ENCODE measurements at regions not wholly inside any gene's neighbourhood (a gene's known extent, or its start where the extent isn't known, plus 50 kb on each side); places are given as distances from the start of the nearest gene placed in this dataset.

DNA sequence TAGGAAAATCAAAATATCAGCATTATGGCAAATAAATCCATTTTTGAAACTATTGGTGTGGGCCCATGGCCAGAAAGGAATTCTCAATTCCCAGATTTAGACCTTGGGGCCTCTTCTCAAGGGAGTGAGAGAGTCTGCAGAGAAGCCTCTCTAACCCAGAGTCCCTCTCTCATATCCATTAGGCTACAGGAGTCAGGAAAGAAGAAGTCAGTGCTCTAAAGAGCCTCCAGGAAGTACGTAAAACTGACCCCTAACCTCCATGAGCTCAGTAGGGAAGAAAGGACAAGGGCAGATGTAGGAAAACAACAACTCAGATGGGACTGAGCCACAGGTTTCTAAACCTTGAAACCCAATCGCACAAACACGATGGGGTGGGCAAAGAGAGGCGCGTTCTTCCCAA, 479.9 kb upstream of the TNP1 start:
- TF ChIP-seq, protein P1, sequence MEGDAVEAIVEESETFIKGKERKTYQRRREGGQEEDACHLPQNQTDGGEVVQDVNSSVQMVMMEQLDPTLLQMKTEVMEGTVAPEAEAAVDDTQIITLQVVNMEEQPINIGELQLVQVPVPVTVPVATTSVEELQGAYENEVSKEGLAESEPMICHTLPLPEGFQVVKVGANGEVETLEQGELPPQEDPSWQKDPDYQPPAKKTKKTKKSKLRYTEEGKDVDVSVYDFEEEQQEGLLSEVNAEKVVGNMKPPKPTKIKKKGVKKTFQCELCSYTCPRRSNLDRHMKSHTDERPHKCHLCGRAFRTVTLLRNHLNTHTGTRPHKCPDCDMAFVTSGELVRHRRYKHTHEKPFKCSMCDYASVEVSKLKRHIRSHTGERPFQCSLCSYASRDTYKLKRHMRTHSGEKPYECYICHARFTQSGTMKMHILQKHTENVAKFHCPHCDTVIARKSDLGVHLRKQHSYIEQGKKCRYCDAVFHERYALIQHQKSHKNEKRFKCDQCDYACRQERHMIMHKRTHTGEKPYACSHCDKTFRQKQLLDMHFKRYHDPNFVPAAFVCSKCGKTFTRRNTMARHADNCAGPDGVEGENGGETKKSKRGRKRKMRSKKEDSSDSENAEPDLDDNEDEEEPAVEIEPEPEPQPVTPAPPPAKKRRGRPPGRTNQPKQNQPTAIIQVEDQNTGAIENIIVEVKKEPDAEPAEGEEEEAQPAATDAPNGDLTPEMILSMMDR (IDR thresholded peaks at IDR 0.05; ENCODE audit: low read depth, low read length, missing control alignments) = no peak
- Histone ChIP-seq H3K36me3 (replicated peaks) (no peaks in the 10 kb centered on the region), H3K27me3 (replicated peaks) (no peaks in the 10 kb centered on the region), H3K27ac (no peak overlapping the region), H3K4me3 (ENCODE audit: low read depth, low read length) (no peak overlapping the region)
- DNase-seq = no peak
- in situ Hi-C loops (cut with HindIII; ENCODE audit: low pct_ligation_motif_present, low sequenced_read_pairs) = no loop called here

DNA sequence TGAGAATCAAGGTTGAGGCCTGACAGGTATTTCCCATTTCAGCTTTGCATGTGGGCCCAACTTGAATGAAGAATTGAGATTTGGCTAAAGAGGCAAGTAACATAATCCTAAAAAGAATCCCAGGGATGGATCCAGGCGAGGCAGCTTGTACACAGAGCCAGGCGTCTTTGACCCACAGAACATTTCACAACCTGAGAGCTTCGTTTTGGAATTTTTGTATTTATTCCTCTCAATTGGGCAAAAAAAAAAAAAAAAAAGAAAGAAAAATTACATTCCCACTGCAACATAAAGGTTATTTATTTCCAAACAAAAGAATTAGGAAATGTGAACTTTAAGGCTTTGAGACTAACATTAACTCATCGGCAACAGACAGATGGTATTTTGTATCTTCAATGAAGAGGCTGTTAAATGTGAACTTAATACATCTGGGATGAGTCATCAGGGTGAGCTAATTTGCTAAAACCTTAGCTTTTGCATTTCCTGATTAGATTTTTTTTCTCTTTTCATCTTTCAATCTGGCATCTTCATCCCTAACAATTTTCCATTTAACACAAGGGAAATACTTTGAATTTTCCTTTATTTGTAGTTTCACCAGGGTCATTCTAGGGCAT, 478.5 kb upstream of the TNP1 start:
- H3K27me3 ChIP-seq (replicated peaks) = no peaks in the 10 kb centered on the region
- in situ Hi-C loops (cut with HindIII; ENCODE audit: low pct_ligation_motif_present, low sequenced_read_pairs) = no loop called here
- no peak for DNase-seq
- TF ChIP-seq, protein P1 (IDR thresholded peaks at IDR 0.05; ENCODE audit: low read depth, low read length, missing control alignments) = no peak
- no peaks in the 10 kb centered on the region for H3K36me3 ChIP-seq (replicated peaks)
- no peak overlapping the region for H3K27ac ChIP-seq
- H3K4me3 ChIP-seq (ENCODE audit: low read depth, low read length) = no peak overlapping the region

DNA sequence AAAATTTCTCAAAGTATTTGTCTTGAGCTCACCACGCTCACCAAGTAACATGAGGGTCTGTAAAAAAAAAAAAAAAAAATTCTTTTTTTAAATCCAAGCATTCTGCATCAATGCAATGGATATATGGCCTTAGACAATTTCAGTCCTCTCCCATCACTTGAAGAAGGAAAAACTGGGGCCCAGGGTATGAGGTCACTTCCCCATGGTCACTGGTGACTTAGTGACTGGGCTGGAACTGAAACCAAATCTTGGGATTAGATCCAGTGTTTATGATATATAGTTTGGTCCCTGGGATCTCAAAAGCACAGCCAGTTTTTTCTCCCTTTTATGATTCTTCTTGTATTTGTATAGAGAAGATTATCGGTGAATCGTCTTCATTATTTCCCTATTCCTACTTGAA, 477.9 kb upstream of the TNP1 start:
- DNase-seq = no peak
- in situ Hi-C loops (cut with HindIII; ENCODE audit: low pct_ligation_motif_present, low sequenced_read_pairs) = no loop called here
- H3K27ac ChIP-seq = no peak overlapping the region
- H3K36me3 ChIP-seq (replicated peaks) = no peaks in the 10 kb centered on the region
- H3K27me3 ChIP-seq (replicated peaks) = no peaks in the 10 kb centered on the region
- TF ChIP-seq, protein P1 (IDR thresholded peaks at IDR 0.05; ENCODE audit: low read depth, low read length, missing control alignments) = no peak
- H3K4me3 ChIP-seq (ENCODE audit: low read depth, low read length) = no peak overlapping the region

DNA sequence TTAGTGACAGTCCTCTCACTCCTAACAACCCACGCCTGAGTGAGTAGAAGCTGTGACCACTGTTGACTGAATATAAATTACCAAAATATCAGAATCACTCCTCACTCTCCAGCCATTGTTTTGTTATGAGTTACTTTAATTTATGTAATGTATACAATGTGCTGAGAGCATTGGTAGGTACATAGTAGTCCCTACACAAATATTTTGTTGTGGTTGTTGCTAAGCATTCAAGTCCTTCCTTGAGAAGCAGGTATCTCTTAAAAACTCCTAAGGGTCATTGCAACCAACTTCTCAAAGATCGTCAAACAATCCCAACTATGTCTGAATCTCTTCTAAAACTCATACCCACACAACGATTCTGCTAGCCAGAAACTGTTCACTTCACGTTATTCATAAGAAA, 476.8 kb upstream of the TNP1 start:
- H3K27ac ChIP-seq = no peak overlapping the region
- in situ Hi-C loops (cut with HindIII; ENCODE audit: low pct_ligation_motif_present, low sequenced_read_pairs) = no loop called here
- no peaks in the 10 kb centered on the region for H3K27me3 ChIP-seq (replicated peaks)
- TF ChIP-seq, protein P1 (IDR thresholded peaks at IDR 0.05; ENCODE audit: low read depth, low read length, missing control alignments) = no peak
- DNase-seq = no peak
- no peak overlapping the region for H3K4me3 ChIP-seq (ENCODE audit: low read depth, low read length)
- H3K36me3 ChIP-seq (replicated peaks) = no peaks in the 10 kb centered on the region

DNA sequence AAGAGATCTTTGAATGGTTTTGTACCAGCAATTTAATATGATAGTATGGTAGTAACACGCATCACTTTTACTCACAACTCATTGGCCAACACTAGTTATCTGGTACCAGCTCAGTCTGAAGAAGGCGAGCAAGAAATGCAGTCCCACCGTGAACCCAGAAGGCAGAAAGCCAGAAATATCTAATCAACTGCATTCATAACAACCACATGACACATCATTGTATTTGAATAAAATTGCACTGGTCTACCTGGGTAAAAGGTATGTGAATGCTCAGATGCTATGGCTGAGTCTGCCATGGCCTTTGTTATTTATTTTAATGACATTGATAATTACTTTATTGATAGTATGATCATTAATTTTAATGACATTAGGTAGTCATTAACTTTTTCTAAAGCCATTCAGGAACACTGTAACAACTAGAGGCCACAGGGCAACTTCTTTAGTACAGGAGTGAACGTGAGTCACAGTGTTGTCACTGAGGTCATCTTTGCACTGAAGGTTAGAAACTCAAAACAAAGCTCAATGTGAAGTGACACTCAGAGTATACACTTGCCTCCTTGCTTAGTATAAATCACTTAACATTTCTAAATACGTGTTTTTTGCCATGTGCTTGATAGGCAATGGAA, 475.6 kb upstream of the TNP1 start:
- no peak for DNase-seq
- TF ChIP-seq, protein P1 (IDR thresholded peaks at IDR 0.05; ENCODE audit: low read depth, low read length, missing control alignments) = no peak
- Histone ChIP-seq H3K36me3 (replicated peaks) (no peaks in the 10 kb centered on the region), H3K27me3 (replicated peaks) (no peaks in the 10 kb centered on the region), H3K4me3 (ENCODE audit: low read depth, low read length) (no peak overlapping the region), H3K27ac (no peak overlapping the region)
- in situ Hi-C loops (cut with HindIII; ENCODE audit: low pct_ligation_motif_present, low sequenced_read_pairs) = no loop called here

DNA sequence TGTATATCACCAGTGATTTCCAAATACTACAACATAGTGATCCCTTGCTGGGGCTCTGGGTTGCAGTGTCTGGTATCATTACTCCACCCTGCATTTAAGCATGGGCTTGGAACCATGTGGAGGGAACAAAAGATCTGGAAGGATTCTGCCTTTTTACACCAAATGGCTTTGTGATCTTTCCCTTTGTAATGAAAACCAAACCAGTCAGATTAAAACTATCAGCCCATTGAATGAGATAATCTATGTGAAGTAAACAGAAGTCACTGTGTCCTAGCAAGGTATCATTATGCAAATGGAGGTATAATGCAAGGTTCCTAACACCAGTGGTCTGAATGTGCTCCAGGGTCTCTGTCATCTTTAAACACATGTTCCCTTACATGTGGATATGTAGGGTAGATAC, 474.7 kb upstream of the TNP1 start:
- no peak overlapping the region for H3K4me3 ChIP-seq (ENCODE audit: low read depth, low read length)
- H3K36me3 ChIP-seq (replicated peaks) = no peaks in the 10 kb centered on the region
- in situ Hi-C loops (cut with HindIII; ENCODE audit: low pct_ligation_motif_present, low sequenced_read_pairs) = no loop called here
- no peak overlapping the region for H3K27ac ChIP-seq
- no peaks in the 10 kb centered on the region for H3K27me3 ChIP-seq (replicated peaks)
- DNase-seq = no peak
- TF ChIP-seq, protein P1 (IDR thresholded peaks at IDR 0.05; ENCODE audit: low read depth, low read length, missing control alignments) = no peak

Measured in brain microvascular endothelial cell (primary cell).